ENCODE measurements at regions not wholly inside any gene's neighbourhood (a gene's known extent, or its start where the extent isn't known, plus 50 kb on each side); places are given as distances from the start of the nearest gene placed in this dataset.
A peak's percentile ranks its signal among the peaks of the same experiment; 100 is the strongest.

DNA sequence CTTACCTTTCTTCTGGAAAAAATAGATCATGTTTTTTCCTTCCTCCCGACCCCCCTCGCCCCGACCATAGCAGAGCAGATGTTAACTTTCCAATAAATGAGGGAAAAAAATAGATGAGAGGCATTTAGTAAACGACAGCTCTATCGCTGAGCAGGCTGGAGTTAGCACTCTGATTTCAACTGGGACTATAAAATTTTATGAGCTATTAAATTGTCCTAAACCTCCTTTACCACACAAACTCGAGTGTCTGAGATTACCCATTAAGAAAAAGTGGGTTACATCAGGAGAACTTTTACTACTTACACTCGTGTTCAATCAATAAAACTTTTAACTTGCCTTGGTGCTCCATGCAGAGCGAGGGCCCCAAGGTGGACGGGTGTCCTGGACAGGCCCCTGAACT is 59.8 kb upstream of the RNU6ATAC start:
- intact Hi-C loops (cut with DNase I; ENCODE audit: low total_unique reads): no loop called here
- H3K4me3 ChIP-seq: no peak overlapping the region
- H3K4me1 ChIP-seq: peaks cover 0 to 5% of the 10 kb centered on the region in 2 donors
- no peak for DNase-seq (ENCODE audit: low spot score in 2 of 2)
- no peaks in the 10 kb centered on the region for H3K27me3 ChIP-seq
- no peak overlapping the region for H3K27ac ChIP-seq
- TF ChIP-seq POLR2AphosphoS5 (IDR thresholded peaks at IDR 0.05) (no peak), POLR2A (IDR thresholded peaks at IDR 0.05) (no peak)
- TF ChIP-seq, protein P1, sequence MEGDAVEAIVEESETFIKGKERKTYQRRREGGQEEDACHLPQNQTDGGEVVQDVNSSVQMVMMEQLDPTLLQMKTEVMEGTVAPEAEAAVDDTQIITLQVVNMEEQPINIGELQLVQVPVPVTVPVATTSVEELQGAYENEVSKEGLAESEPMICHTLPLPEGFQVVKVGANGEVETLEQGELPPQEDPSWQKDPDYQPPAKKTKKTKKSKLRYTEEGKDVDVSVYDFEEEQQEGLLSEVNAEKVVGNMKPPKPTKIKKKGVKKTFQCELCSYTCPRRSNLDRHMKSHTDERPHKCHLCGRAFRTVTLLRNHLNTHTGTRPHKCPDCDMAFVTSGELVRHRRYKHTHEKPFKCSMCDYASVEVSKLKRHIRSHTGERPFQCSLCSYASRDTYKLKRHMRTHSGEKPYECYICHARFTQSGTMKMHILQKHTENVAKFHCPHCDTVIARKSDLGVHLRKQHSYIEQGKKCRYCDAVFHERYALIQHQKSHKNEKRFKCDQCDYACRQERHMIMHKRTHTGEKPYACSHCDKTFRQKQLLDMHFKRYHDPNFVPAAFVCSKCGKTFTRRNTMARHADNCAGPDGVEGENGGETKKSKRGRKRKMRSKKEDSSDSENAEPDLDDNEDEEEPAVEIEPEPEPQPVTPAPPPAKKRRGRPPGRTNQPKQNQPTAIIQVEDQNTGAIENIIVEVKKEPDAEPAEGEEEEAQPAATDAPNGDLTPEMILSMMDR (IDR thresholded peaks at IDR 0.05): no peak
- no peaks in the 10 kb centered on the region for H3K9me3 ChIP-seq
- H3K36me3 ChIP-seq: no peaks in the 10 kb centered on the region

DNA sequence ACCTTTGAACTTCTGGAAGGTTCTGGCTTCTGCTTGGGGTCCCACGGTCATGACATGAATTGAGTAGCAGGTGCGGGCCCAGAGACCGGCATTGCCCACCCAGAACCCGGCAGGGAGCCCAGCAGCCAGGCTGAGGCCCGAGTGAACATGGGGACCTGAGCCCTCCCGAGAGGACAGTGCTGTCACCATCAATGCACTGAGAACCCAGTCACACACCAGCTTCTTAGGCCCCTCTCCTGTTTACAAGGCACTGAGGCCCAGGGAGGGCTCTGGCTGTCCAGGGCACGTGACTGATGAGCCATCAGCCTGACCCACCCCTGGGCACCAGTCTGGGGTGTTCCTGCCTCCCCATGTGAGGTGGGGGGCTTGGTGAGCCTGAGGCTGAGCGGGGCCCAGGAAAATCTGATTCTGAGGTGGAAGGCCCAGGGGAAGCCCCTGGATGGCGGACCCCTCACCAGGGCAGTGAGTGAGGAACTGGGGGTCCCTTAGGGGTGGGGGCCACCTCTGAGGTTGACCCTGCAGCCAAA is 60.3 kb upstream of the RNU6ATAC start:
- intact Hi-C loops (cut with DNase I; ENCODE audit: low total_unique reads): no loop called here
- TF ChIP-seq POLR2A (IDR thresholded peaks at IDR 0.05): no peak
- no peak for TF ChIP-seq POLR2AphosphoS5 (IDR thresholded peaks at IDR 0.05)
- TF ChIP-seq, protein P1 (IDR thresholded peaks at IDR 0.05): no peak
- no peak overlapping the region for H3K27ac ChIP-seq
- no peaks in the 10 kb centered on the region for H3K36me3 ChIP-seq
- no peaks in the 10 kb centered on the region for H3K27me3 ChIP-seq
- no peak overlapping the region for H3K4me3 ChIP-seq
- H3K9me3 ChIP-seq: no peaks in the 10 kb centered on the region
- peaks cover 0 to 5% of the 10 kb centered on the region in 2 donors for H3K4me1 ChIP-seq
- DNase-seq (ENCODE audit: low spot score in 2 of 2): no peak

GRCh38 chr9:134225186-134225585 is 60.8 kb upstream of the RNU6ATAC start:
- H3K27ac ChIP-seq: no peak overlapping the region
- intact Hi-C loops (cut with DNase I; ENCODE audit: low total_unique reads): no loop called here
- no peak for TF ChIP-seq POLR2A (IDR thresholded peaks at IDR 0.05)
- TF ChIP-seq POLR2AphosphoS5 (IDR thresholded peaks at IDR 0.05): no peak
- TF ChIP-seq, protein P1 (IDR thresholded peaks at IDR 0.05): no peak

GRCh38 chr9:134225816-134226215 is 61.5 kb upstream of the RNU6ATAC start:
- Histone ChIP-seq H3K9me3 (no peaks in the 10 kb centered on the region), H3K4me3 (no peak overlapping the region), H3K27me3 (no peaks in the 10 kb centered on the region), H3K4me1 (peaks cover 0 to 7% of the 10 kb centered on the region in 2 donors), H3K27ac (no peak overlapping the region), H3K36me3 (no peaks in the 10 kb centered on the region)
- intact Hi-C loops (cut with DNase I; ENCODE audit: low total_unique reads): no loop called here
- TF ChIP-seq, protein P1 (IDR thresholded peaks at IDR 0.05): no peak
- TF ChIP-seq POLR2AphosphoS5 (IDR thresholded peaks at IDR 0.05): no peak
- no peak for DNase-seq (ENCODE audit: low spot score in 2 of 2)

More at GRCh38 chr9:134225186-134225585, 60.8 kb upstream of the RNU6ATAC start:
- Histone ChIP-seq H3K36me3 (no peaks in the 10 kb centered on the region), H3K4me3 (no peak overlapping the region), H3K4me1 (peaks cover 0 to 5% of the 10 kb centered on the region in 2 donors), H3K9me3 (no peaks in the 10 kb centered on the region), H3K27me3 (no peaks in the 10 kb centered on the region)
- DNase-seq (ENCODE audit: low spot score in 2 of 2): no peak

DNA sequence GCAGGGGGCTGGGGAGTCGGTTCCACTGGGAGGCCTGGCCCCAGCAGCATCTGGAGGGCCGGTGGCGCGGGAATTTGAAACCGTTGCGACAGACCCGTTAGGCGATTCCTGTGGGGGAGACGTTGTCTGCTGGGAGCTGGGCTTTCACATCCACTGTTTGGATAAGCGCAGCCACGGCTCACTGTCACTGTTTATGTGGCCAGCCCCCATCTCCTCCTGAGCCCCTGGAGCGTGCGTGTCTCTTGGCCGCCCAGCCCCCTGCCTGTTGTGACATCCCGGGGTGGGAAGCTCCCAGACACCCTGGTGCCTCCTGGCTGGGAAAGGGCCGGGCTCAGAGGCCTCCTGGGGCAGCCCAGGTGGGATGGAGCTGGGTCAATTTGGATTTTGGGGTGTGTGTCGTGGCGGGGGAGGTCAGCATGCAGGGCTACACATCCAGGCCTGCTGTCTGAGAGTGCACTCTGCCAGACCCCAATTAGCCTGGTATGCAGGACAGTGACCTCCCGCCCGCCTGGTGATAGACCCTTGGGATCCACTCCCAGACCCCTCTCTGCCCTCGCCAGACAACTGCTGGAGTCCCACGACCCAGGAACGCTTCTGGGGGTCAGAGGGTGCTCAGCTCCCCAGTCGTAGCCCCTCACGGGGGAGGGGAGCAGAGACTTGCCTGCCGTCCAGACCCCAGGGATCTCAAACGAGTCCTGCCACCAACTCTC is 62.0 kb upstream of the RNU6ATAC start:
- intact Hi-C loops (cut with DNase I; ENCODE audit: low total_unique reads): no loop called here
- H3K4me3 ChIP-seq: no peak overlapping the region
- peak overlapping the region in 1 of 2 donors; percentile 12 for H3K27ac ChIP-seq
- no peaks in the 10 kb centered on the region for H3K9me3 ChIP-seq
- TF ChIP-seq POLR2AphosphoS5 (IDR thresholded peaks at IDR 0.05) (no peak), POLR2A (IDR thresholded peaks at IDR 0.05) (no peak)
- no peaks in the 10 kb centered on the region for H3K36me3 ChIP-seq
- no peak for DNase-seq (ENCODE audit: low spot score in 2 of 2)
- no peaks in the 10 kb centered on the region for H3K27me3 ChIP-seq
- H3K4me1 ChIP-seq: peaks cover 5 to 13% of the 10 kb centered on the region in 2 donors
